Urinary bladder (tissue), 3 donors: ENCODE measurements at regions not wholly inside any gene's neighbourhood (a gene's known extent, or its start where the extent isn't known, plus 50 kb on each side); places are given as distances from the start of the nearest gene placed in this dataset.
"Not testable (repeated sequence)": the region's sequence is repeated elsewhere in the genome, so short reads cannot be mapped to it uniquely, and the experiment has no call there.

Experiments
- DNase-seq: peaks from one replicate; pipeline ENCODE4 v3.0.0-alpha.2; 2015; ENCODE audit errors: extremely low spot score
- H3K27ac ChIP-seq: one replicate; pipeline ENCODE4 v1.5.1; 2013; ENCODE audit warnings: low read depth, mild to moderate bottlenecking, moderate library complexity
- H3K36me3 ChIP-seq: one replicate; pipeline ENCODE4 v1.6.1; 2013; ENCODE audit warnings: mild to moderate bottlenecking, moderate library complexity; ENCODE audit not compliant: insufficient read depth
- H3K4me1 ChIP-seq: one replicate; pipeline ENCODE4 v1.6.1; 2013; ENCODE audit warnings: mild to moderate bottlenecking, moderate library complexity; ENCODE audit not compliant: insufficient read depth
- H3K4me3 ChIP-seq: one replicate; pipeline ENCODE4 v1.5.1; 2013; ENCODE audit warnings: low read depth, low read length
- WGBS: extraction: QIAGEN DNeasy Blood & Tissue Kit; methylation state at CpG from one replicate; pipeline ENCODE4 v1.1.7; 2013; 5-methylcytosine and 5-hydroxymethylcytosine counted together
- donor health status: healthy with polysubstance abuse.
- donor health status: healthy.

- H3K36me3 ChIP-seq, H3K4me1 ChIP-seq, H3K27ac ChIP-seq, H3K4me3 ChIP-seq, DNase-seq: not testable (repeated sequence)
- WGBS: 38% methylated on average over 1 of the region's 1 CpG
Observed at GRCh38 chr2:94628953-94629352, 242.3 kb upstream of the TEKT4 start.

- DNase-seq, H3K4me3 ChIP-seq, H3K36me3 ChIP-seq, H3K27ac ChIP-seq, H3K4me1 ChIP-seq: not testable (repeated sequence)
- WGBS: 61% methylated on average over 2 of the region's 2 CpGs
Observed at GRCh38 chr2:94641397-94641796, 229.8 kb upstream of the TEKT4 start.

- H3K36me3 ChIP-seq, DNase-seq, H3K4me3 ChIP-seq, H3K27ac ChIP-seq, H3K4me1 ChIP-seq: not testable (repeated sequence)
- 64% methylated on average over 5 of the region's 5 CpGs for WGBS
Observed at GRCh38 chr2:94652131-94652530, 219.1 kb upstream of the TEKT4 start.

GRCh38 chr2:94669858-94670257 is 201.4 kb upstream of the TEKT4 start:
- H3K4me3 ChIP-seq, H3K4me1 ChIP-seq, H3K27ac ChIP-seq, H3K36me3 ChIP-seq: not testable (repeated sequence)
- DNase-seq: peak; percentile 11
- WGBS: 64% methylated on average over 1 of the region's 1 CpG

GRCh38 chr2:94694236-94694635 is 177.0 kb upstream of the TEKT4 start:
- WGBS: 83% methylated on average over 3 of the region's 3 CpGs
- H3K4me1 ChIP-seq, H3K36me3 ChIP-seq: not testable (repeated sequence)

GRCh38 chr2:94708982-94709381 is 162.2 kb upstream of the TEKT4 start:
- not testable (repeated sequence) for H3K27ac ChIP-seq, H3K4me1 ChIP-seq, H3K36me3 ChIP-seq, DNase-seq, H3K4me3 ChIP-seq
- WGBS: 33% methylated on average over 2 of the region's 2 CpGs

More at GRCh38 chr2:94694236-94694635, 177.0 kb upstream of the TEKT4 start:
- not testable (repeated sequence) for H3K27ac ChIP-seq, DNase-seq, H3K4me3 ChIP-seq

- Histone ChIP-seq H3K4me1 (no peaks in the 10 kb centered on the region), H3K4me3 (no peak overlapping the region), H3K27ac (no peak overlapping the region), H3K36me3 (no peaks in the 10 kb centered on the region)
- no peak for DNase-seq
- WGBS: 83% methylated on average over 11 of the region's 11 CpGs
Observed at GRCh38 chr2:94725543-94725942, 145.7 kb upstream of the TEKT4 start.

GRCh38 chr2:94735536-94735935 is 135.7 kb upstream of the TEKT4 start:
- H3K27ac ChIP-seq, H3K4me3 ChIP-seq, H3K4me1 ChIP-seq, DNase-seq, H3K36me3 ChIP-seq: not testable (repeated sequence)
- 6% methylated on average over 34 of the region's 34 CpGs for WGBS

GRCh38 chr2:94737145-94737544 is 134.1 kb upstream of the TEKT4 start:
- not testable (repeated sequence) for H3K4me1 ChIP-seq, H3K27ac ChIP-seq, DNase-seq, H3K36me3 ChIP-seq, H3K4me3 ChIP-seq
- 89% methylated on average over 16 of the region's 17 CpGs for WGBS

GRCh38 chr2:94737736-94738342 is 133.4 kb upstream of the TEKT4 start:
- H3K4me1 ChIP-seq, H3K27ac ChIP-seq, DNase-seq, H3K4me3 ChIP-seq, H3K36me3 ChIP-seq: not testable (repeated sequence)
- WGBS: 91% methylated on average over 25 of the region's 25 CpGs

- DNase-seq: no peak
- Histone ChIP-seq H3K36me3 (no peaks in the 10 kb centered on the region), H3K27ac (no peak overlapping the region), H3K4me1 (no peaks in the 10 kb centered on the region), H3K4me3 (no peak overlapping the region)
- 80% methylated on average over 2 of the region's 2 CpGs for WGBS
Observed at GRCh38 chr2:94753466-94753998, 117.7 kb upstream of the TEKT4 start.

- H3K4me3 ChIP-seq: no peak overlapping the region
- H3K36me3 ChIP-seq: no peaks in the 10 kb centered on the region
- 87% methylated on average over 5 of the region's 5 CpGs for WGBS
- H3K27ac ChIP-seq: no peak overlapping the region
- DNase-seq: no peak
- no peaks in the 10 kb centered on the region for H3K4me1 ChIP-seq
Observed at GRCh38 chr2:94758546-94758945, 112.7 kb upstream of the TEKT4 start.

GRCh38 chr2:94759211-94759610 is 112.0 kb upstream of the TEKT4 start:
- Histone ChIP-seq H3K36me3 (no peaks in the 10 kb centered on the region), H3K4me3 (no peak overlapping the region), H3K27ac (no peak overlapping the region), H3K4me1 (no peaks in the 10 kb centered on the region)
- 33% methylated on average over 7 of the region's 7 CpGs for WGBS
- no peak for DNase-seq

- WGBS: 74% methylated on average over 5 of the region's 5 CpGs
- H3K4me1 ChIP-seq: no peaks in the 10 kb centered on the region
- H3K27ac ChIP-seq: no peak overlapping the region
- H3K4me3 ChIP-seq: no peak overlapping the region
- no peak for DNase-seq
- H3K36me3 ChIP-seq: no peaks in the 10 kb centered on the region
Observed at GRCh38 chr2:94762600-94762999, 108.6 kb upstream of the TEKT4 start.

GRCh38 chr2:94763318-94763717 is 107.9 kb upstream of the TEKT4 start:
- H3K27ac ChIP-seq: no peak overlapping the region
- WGBS: 82% methylated on average over 6 of the region's 6 CpGs
- no peaks in the 10 kb centered on the region for H3K36me3 ChIP-seq
- no peak overlapping the region for H3K4me3 ChIP-seq
- H3K4me1 ChIP-seq: no peaks in the 10 kb centered on the region
- DNase-seq: no peak
